Erythroblast (primary cell): ENCODE measurements at regions not wholly inside any gene's neighbourhood (a gene's known extent, or its start where the extent isn't known, plus 50 kb on each side); places are given as distances from the start of the nearest gene placed in this dataset.

Source experiments
- GATA1 ChIP-seq: IDR thresholded peaks from 2 replicates; pipeline ENCODE4 v1.6.1; 2011; ENCODE audit warnings: low read depth, mild to moderate bottlenecking, control low read depth, low read length, moderate library complexity
- POLR2A ChIP-seq: IDR thresholded peaks from 2 replicates; pipeline ENCODE4 v1.6.1; 2011; ENCODE audit warnings: mild to moderate bottlenecking, low read length

- TF ChIP-seq POLR2A (no peak), GATA1 (no peak)
Measured at GRCh38 chr6:71603021-71603420, 283.3 kb upstream of the RIMS1 start.
